Tibial artery (tissue), 4 donors: ENCODE measurements at regions not wholly inside any gene's neighbourhood (a gene's known extent, or its start where the extent isn't known, plus 50 kb on each side); places are given as distances from the start of the nearest gene placed in this dataset.
"Not testable (repeated sequence)": the region's sequence is repeated elsewhere in the genome, so short reads cannot be mapped to it uniquely, and the experiment has no call there.

Experiments
- DNase-seq, 2 donors: peaks; one replicate each; pipeline ENCODE4 v3.0.0-alpha.2; 2019
- H3K27ac ChIP-seq, 2 donors: fragments of 200-600 bp; sonication (generic) in 1 of 2; 1 replicate in 1 of 2; 2 replicates in 1 of 2; pipeline ENCODE4 v1.5.1; 2018 to 2019; ENCODE audit warnings: mild to moderate bottlenecking in 1 of 2
- H3K27me3 ChIP-seq, 2 donors: fragments of 200-600 bp; sonication (generic) in 1 of 2; one replicate each; pipeline versions ENCODE4 v1.5.1 to v1.6.0; 2016 to 2019
- H3K36me3 ChIP-seq, 3 donors: fragments of 200-600 bp; sonication (generic) in 2 of 3; one replicate each; pipeline ENCODE4 v1.5.1; 2016 to 2019; ENCODE audit warnings: mild to moderate bottlenecking in 2 of 3
- H3K4me1 ChIP-seq, 4 donors: fragments of 200-600 bp; sonication (generic) in 2 of 4; 1 replicate in 3 of 4; 2 replicates in 1 of 4; pipeline ENCODE4 v1.5.1; 2016 to 2019
- H3K4me3 ChIP-seq, 2 donors: fragments of 200-600 bp; sonication (generic) in 1 of 2; 1 replicate in 1 of 2; 2 replicates in 1 of 2; pipeline ENCODE4 v1.5.1; 2018 to 2019; ENCODE audit warnings: mild to moderate bottlenecking in 2 of 2
- H3K9me3 ChIP-seq, 3 donors: fragments of 200-600 bp; sonication (generic) in 1 of 3; one replicate each; pipeline ENCODE4 v1.5.1; 2016 to 2019
- intact Hi-C: fragments of 100-400 bp; cut with DNase I; formaldehyde crosslinking; loops from one replicate; pipeline ENCODE4 v1.15.0; 2023; ENCODE audit warnings: low total_unique reads
- TF ChIP-seq, protein P1 (sequence below), 2 experiments: fragments of 200-600 bp in 1 of 2; fragments of 450-650 bp in 1 of 2; IDR thresholded peaks; one replicate each; pipeline ENCODE4 v1.5.1; 2017 to 2019; ENCODE audit warnings: antibody characterized with exemption in 2 of 2, mild to moderate bottlenecking in 1 of 2, moderate library complexity in 1 of 2

DNA sequence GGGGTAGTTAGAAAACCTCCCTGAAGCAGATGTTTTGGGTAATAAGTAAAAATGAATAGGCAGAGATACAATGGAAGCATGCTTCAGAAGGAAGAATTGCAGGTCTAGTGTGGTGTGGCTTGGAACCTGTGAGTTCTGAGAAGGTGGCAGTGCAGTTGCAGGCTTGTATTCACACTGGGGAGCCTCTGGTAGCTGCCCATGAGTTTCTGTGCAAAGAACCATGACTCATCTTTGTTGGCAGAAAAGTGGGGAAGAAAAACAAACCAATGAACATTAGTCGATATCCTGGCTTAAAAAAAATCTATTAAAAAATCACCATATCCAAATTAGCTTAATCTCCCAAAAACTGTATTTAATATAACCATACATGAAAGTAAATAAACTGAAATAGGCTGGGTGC is 232.6 kb downstream of the FAT3 start:
- Histone ChIP-seq H3K4me3 (no peak overlapping the region), H3K4me1 (peaks cover 0 to 16% (median 0%) of the 10 kb centered on the region in 4 donors), H3K27me3 (no peaks in the 10 kb centered on the region), H3K9me3 (no peaks in the 10 kb centered on the region), H3K36me3 (no peaks in the 10 kb centered on the region), H3K27ac (no peak overlapping the region)
- TF ChIP-seq, protein P1, sequence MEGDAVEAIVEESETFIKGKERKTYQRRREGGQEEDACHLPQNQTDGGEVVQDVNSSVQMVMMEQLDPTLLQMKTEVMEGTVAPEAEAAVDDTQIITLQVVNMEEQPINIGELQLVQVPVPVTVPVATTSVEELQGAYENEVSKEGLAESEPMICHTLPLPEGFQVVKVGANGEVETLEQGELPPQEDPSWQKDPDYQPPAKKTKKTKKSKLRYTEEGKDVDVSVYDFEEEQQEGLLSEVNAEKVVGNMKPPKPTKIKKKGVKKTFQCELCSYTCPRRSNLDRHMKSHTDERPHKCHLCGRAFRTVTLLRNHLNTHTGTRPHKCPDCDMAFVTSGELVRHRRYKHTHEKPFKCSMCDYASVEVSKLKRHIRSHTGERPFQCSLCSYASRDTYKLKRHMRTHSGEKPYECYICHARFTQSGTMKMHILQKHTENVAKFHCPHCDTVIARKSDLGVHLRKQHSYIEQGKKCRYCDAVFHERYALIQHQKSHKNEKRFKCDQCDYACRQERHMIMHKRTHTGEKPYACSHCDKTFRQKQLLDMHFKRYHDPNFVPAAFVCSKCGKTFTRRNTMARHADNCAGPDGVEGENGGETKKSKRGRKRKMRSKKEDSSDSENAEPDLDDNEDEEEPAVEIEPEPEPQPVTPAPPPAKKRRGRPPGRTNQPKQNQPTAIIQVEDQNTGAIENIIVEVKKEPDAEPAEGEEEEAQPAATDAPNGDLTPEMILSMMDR (IDR thresholded peaks at IDR 0.05) = no peak
- no peak for DNase-seq
- intact Hi-C loops = no loop called here

DNA sequence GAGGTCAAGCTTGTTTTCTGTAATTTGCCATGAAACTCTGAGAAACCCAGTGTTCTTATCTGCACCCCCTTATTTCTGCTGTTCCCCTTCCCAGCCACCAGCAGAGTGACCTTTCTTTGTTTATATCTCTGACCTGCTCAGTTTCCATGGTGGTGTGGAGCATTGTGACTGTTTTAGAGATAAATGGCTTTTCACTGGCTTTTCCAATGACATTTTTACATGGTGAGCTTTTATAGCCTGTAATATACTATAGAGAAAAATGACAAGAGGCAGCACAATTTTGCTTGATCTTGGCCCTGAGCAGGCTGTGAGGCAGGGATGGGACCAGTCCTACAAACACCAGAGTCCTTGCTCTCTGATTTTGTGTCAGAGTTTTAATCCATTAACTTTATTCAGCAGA is 233.9 kb downstream of the FAT3 start:
- Histone ChIP-seq H3K27ac (no peak overlapping the region), H3K4me3 (no peak overlapping the region), H3K4me1 (peaks cover 0 to 16% (median 0%) of the 10 kb centered on the region in 4 donors), H3K9me3 (no peaks in the 10 kb centered on the region), H3K27me3 (no peaks in the 10 kb centered on the region), H3K36me3 (no peaks in the 10 kb centered on the region)
- no peak for DNase-seq
- TF ChIP-seq, protein P1 (IDR thresholded peaks at IDR 0.05) = no peak
- intact Hi-C loops = no loop called here

- intact Hi-C loops = no loop called here
- peaks cover 0 to 16% (median 0%) of the 10 kb centered on the region in 4 donors for H3K4me1 ChIP-seq
- DNase-seq = no peak
- no peaks in the 10 kb centered on the region for H3K9me3 ChIP-seq
- H3K27ac ChIP-seq = no peak overlapping the region
- no peaks in the 10 kb centered on the region for H3K27me3 ChIP-seq
- TF ChIP-seq, protein P1 (IDR thresholded peaks at IDR 0.05) = no peak
- H3K36me3 ChIP-seq = no peaks in the 10 kb centered on the region
- H3K4me3 ChIP-seq = no peak overlapping the region
These were observed 235.6 kb downstream of the FAT3 start for GRCh38 chr11:92460213-92460612.

GRCh38 chr11:92461447-92461846 is 236.8 kb downstream of the FAT3 start:
- TF ChIP-seq, protein P1 (IDR thresholded peaks at IDR 0.05) = no peak
- DNase-seq = no peak
- Histone ChIP-seq H3K4me3 (no peak overlapping the region), H3K27me3 (no peaks in the 10 kb centered on the region), H3K9me3 (no peaks in the 10 kb centered on the region), H3K36me3 (no peaks in the 10 kb centered on the region), H3K27ac (no peak overlapping the region), H3K4me1 (peaks cover 0 to 16% (median 0%) of the 10 kb centered on the region in 4 donors)
- intact Hi-C loops = no loop called here

GRCh38 chr11:92462821-92463220 is 238.2 kb downstream of the FAT3 start:
- TF ChIP-seq, protein P1 (IDR thresholded peaks at IDR 0.05) = no peak
- no peaks in the 10 kb centered on the region for H3K27me3 ChIP-seq
- intact Hi-C loops = no loop called here
- no peaks in the 10 kb centered on the region for H3K36me3 ChIP-seq
- peaks cover 0 to 4% (median 0%) of the 10 kb centered on the region in 4 donors for H3K4me1 ChIP-seq
- no peak overlapping the region for H3K27ac ChIP-seq
- H3K9me3 ChIP-seq = no peaks in the 10 kb centered on the region
- no peak overlapping the region for H3K4me3 ChIP-seq
- DNase-seq = no peak

GRCh38 chr11:92464822-92465221 is 240.2 kb downstream of the FAT3 start:
- TF ChIP-seq, protein P1 (IDR thresholded peaks at IDR 0.05) = no peak
- H3K9me3 ChIP-seq = no peaks in the 10 kb centered on the region
- H3K27me3 ChIP-seq = no peaks in the 10 kb centered on the region
- no peak overlapping the region for H3K27ac ChIP-seq
- no peaks in the 10 kb centered on the region for H3K4me1 ChIP-seq
- no peak for DNase-seq
- H3K4me3 ChIP-seq = no peak overlapping the region
- intact Hi-C loops = no loop called here
- no peaks in the 10 kb centered on the region for H3K36me3 ChIP-seq

- intact Hi-C loops, H3K9me3 ChIP-seq, H3K27me3 ChIP-seq, H3K4me1 ChIP-seq, H3K36me3 ChIP-seq, H3K4me3 ChIP-seq, DNase-seq, H3K27ac ChIP-seq: not testable (repeated sequence)
These were observed 240.8 kb downstream of the FAT3 start for GRCh38 chr11:92465410-92465809.
